Activated CD4-positive, alpha-beta memory T cell treated with anti-CD3 and anti-CD28 coated beads, Interleukin-2, amount 10 ng/mL, durations not matched to agents 7 days and 5 days (primary cell): ENCODE measurements at regions not wholly inside any gene's neighbourhood (a gene's known extent, or its start where the extent isn't known, plus 50 kb on each side); places are given as distances from the start of the nearest gene placed in this dataset.

Experiments used
- CTCF ChIA-PET: fragments of 350-600 bp; sonication (Branson Sonifier 250); formaldehyde crosslinking; loops from one replicate; lab custom pipeline; 2021; ENCODE audit warnings: antibody characterized with exemption, inconsistent platforms; lab: Charles Lee
- POLR2A ChIA-PET: fragments of 350-600 bp; sonication (Branson Sonifier 250); formaldehyde crosslinking; loops from one replicate; lab custom pipeline; 2021; ENCODE audit warnings: antibody characterized with exemption; lab: Charles Lee
- DNase-seq: peaks from one replicate; pipeline ENCODE4 v3.0.0-alpha.2; 2020
- H3K27ac Mint-ChIP-seq: one replicate; pipeline ENCODE4 v1.8.0; 2021; ENCODE audit warnings: mild to moderate bottlenecking, mixed read lengths
- H3K27me3 Mint-ChIP-seq: one replicate; pipeline ENCODE4 v1.8.0; 2021; ENCODE audit warnings: mixed read lengths
- H3K36me3 Mint-ChIP-seq: one replicate; pipeline ENCODE4 v1.8.0; 2021; ENCODE audit warnings: low read depth, mixed read lengths
- H3K4me1 Mint-ChIP-seq: one replicate; pipeline ENCODE4 v1.8.0; 2021; ENCODE audit warnings: mixed read lengths
- H3K4me3 Mint-ChIP-seq: one replicate; pipeline ENCODE4 v1.8.0; 2021; ENCODE audit warnings: mild to moderate bottlenecking, mixed read lengths
- H3K9me3 Mint-ChIP-seq: one replicate; pipeline ENCODE4 v1.8.0; 2021; ENCODE audit warnings: mixed read lengths

GRCh38 chr20:50264534-50265145 is 74.0 kb downstream of the CEBPB start:
- Mint-ChIP-seq H3K36me3 (no peaks in the 10 kb centered on the region), H3K4me3 (no peak overlapping the region), H3K27me3 (no peaks in the 10 kb centered on the region), H3K27ac (no peak overlapping the region), H3K9me3 (no peaks in the 10 kb centered on the region), H3K4me1 (peaks cover 30% of the 10 kb centered on the region)
- POLR2A ChIA-PET: no interaction called here
- DNase-seq: no peak
- CTCF ChIA-PET: no interaction called here

DNA sequence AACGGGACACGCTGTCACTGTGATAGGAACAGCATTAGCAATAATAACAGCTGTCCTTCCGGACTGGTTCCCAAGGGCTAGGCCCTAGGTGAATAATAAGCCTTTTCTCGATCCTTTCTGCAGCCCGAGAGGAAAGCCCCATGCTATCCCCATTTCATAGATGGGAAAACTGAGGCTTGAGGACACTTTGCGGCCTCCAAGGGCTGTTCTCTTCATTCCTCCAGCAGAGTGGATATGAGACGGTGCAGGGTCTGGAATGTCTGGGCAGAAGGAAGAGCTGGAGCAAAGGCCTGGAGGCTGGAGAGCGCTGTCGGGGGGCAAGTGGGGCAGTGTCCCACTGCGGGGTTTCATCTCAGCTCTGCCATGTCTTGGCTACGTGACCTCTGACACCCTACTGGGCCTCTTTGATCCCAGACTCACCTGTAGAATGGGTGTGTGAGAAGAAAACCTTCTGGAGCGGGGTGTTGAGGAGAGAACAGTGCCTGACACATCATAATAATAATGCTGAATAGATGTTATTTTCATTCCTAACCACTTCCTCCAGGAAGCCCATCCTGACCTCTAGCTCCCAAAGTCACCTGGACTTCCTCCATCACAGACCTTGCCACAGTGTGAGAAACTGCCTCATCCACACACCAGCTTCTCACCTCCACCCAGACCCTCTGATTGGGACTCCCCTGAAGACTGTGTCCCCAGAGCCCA is 74.8 kb downstream of the CEBPB start:
- Mint-ChIP-seq H3K4me1 (peaks cover 24% of the 10 kb centered on the region), H3K27me3 (peaks cover 2% of the 10 kb centered on the region), H3K36me3 (no peaks in the 10 kb centered on the region), H3K9me3 (no peaks in the 10 kb centered on the region), H3K27ac (no peak overlapping the region), H3K4me3 (no peak overlapping the region)
- ChIA-PET CTCF (no interaction called here), POLR2A (interaction anchor here (1.0 kb wide), 1 partner anchor 20 kb away, joined by 4 read pairs; no protein-coding TSS in a partner anchor)
- no peak for DNase-seq

GRCh38 chr20:50266293-50267040 is 75.8 kb downstream of the CEBPB start:
- Mint-ChIP-seq H3K4me3 (no peak overlapping the region), H3K9me3 (no peaks in the 10 kb centered on the region), H3K27me3 (peaks cover 12% of the 10 kb centered on the region), H3K36me3 (no peaks in the 10 kb centered on the region), H3K4me1 (peaks cover 22% of the 10 kb centered on the region), H3K27ac (no peak overlapping the region)
- ChIA-PET CTCF (no interaction called here), POLR2A (interaction anchor here (1.0 kb wide), 1 partner anchor 19 kb away, joined by 4 read pairs; no protein-coding TSS in a partner anchor)
- DNase-seq: no peak

- Mint-ChIP-seq H3K9me3 (no peaks in the 10 kb centered on the region), H3K36me3 (no peaks in the 10 kb centered on the region), H3K4me1 (peaks cover 24% of the 10 kb centered on the region), H3K27ac (no peak overlapping the region), H3K4me3 (no peak overlapping the region), H3K27me3 (peaks cover 14% of the 10 kb centered on the region)
- no peak for DNase-seq
- ChIA-PET CTCF (no interaction called here), POLR2A (no interaction called here)
These were observed 76.6 kb downstream of the CEBPB start for GRCh38 chr20:50267041-50267865.

DNA sequence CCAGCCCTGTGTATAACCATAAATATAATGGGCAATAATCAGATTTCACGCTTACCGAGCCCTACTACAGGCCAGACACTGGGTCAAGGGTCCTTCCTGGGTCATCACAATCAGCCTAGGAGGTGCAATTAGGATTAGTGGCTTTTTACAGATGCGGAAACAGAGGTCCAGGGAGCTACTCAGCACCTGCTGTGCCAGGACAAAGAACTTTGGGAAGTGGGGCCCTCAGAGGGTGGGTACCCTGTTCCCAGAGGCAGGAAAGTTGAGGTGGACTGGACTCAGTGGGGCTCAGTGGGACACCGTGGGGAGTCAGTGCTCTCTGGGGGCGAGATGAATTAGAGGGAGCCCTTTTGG is 77.2 kb downstream of the CEBPB start:
- peaks cover 25% of the 10 kb centered on the region for H3K4me1 Mint-ChIP-seq
- H3K4me3 Mint-ChIP-seq: no peak overlapping the region
- ChIA-PET CTCF (no interaction called here), POLR2A (no interaction called here)
- peaks cover 14% of the 10 kb centered on the region for H3K27me3 Mint-ChIP-seq
- no peaks in the 10 kb centered on the region for H3K9me3 Mint-ChIP-seq
- DNase-seq: no peak
- no peaks in the 10 kb centered on the region for H3K36me3 Mint-ChIP-seq
- no peak overlapping the region for H3K27ac Mint-ChIP-seq

- H3K36me3 Mint-ChIP-seq: no peaks in the 10 kb centered on the region
- ChIA-PET POLR2A (no interaction called here), CTCF (no interaction called here)
- H3K27ac Mint-ChIP-seq: no peak overlapping the region
- H3K4me3 Mint-ChIP-seq: no peak overlapping the region
- DNase-seq: no peak
- peaks cover 25% of the 10 kb centered on the region for H3K4me1 Mint-ChIP-seq
- peaks cover 14% of the 10 kb centered on the region for H3K27me3 Mint-ChIP-seq
- H3K9me3 Mint-ChIP-seq: no peaks in the 10 kb centered on the region
These were observed 78.7 kb downstream of the CEBPB start for GRCh38 chr20:50269091-50270033.

- H3K27me3 Mint-ChIP-seq: peaks cover 14% of the 10 kb centered on the region
- no peak for DNase-seq
- H3K4me3 Mint-ChIP-seq: no peak overlapping the region
- peaks cover 23% of the 10 kb centered on the region for H3K4me1 Mint-ChIP-seq
- H3K27ac Mint-ChIP-seq: no peak overlapping the region
- ChIA-PET POLR2A (no interaction called here), CTCF (no interaction called here)
- no peaks in the 10 kb centered on the region for H3K9me3 Mint-ChIP-seq
- H3K36me3 Mint-ChIP-seq: no peaks in the 10 kb centered on the region
These were observed 79.4 kb downstream of the CEBPB start for GRCh38 chr20:50270034-50270395.

- Mint-ChIP-seq H3K9me3 (no peaks in the 10 kb centered on the region), H3K4me1 (peaks cover 18% of the 10 kb centered on the region), H3K27me3 (peaks cover 14% of the 10 kb centered on the region), H3K4me3 (no peak overlapping the region), H3K36me3 (no peaks in the 10 kb centered on the region), H3K27ac (no peak overlapping the region)
- DNase-seq: no peak
- ChIA-PET POLR2A (no interaction called here), CTCF (no interaction called here)
These were observed 79.9 kb downstream of the CEBPB start for GRCh38 chr20:50270569-50270968.

DNA sequence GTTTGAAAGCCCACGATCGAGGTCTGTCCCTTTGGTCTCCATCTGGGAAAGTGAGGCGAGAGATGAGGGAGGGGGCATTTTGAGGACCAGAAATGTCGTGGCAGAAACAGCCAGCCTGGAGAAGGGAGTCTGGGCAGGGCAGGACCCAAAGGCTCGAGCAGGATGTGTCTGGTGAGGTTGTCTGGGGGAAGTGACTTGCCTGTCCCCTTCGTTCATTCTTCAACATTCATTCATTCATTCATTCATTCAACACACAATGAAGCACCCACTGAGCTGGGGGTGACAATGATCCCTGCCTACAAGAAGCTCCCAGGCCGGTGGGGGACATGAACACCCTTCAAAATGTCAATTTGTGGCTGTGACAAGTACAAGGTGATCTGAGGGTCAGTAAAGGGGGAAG is 80.5 kb downstream of the CEBPB start:
- ChIA-PET POLR2A (no interaction called here), CTCF (no interaction called here)
- Mint-ChIP-seq H3K36me3 (no peaks in the 10 kb centered on the region), H3K27ac (no peak overlapping the region), H3K4me1 (peaks cover 13% of the 10 kb centered on the region), H3K4me3 (no peak overlapping the region), H3K27me3 (peaks cover 14% of the 10 kb centered on the region), H3K9me3 (no peaks in the 10 kb centered on the region)
- no peak for DNase-seq

DNA sequence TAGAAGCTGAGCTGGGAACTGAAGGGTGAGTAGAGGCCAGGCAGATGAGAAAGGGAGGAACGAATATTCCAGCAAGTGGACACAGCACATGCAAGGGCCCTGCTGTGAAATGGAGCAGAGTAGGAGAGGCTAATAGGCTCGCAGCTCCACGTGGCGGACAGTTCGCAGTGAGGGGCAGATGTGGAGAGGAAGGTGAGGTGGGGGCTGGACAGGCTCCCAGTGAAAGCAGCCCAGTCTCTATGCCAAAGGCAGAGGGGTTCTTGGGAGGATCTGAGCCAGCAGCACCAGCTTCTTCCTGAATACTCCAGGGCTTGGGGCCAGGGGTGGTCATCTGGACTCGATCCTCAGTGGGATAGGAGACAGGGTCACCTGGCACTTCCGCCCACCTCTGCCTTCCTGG is 81.0 kb downstream of the CEBPB start:
- DNase-seq: no peak
- CTCF ChIA-PET: no interaction called here

DNA sequence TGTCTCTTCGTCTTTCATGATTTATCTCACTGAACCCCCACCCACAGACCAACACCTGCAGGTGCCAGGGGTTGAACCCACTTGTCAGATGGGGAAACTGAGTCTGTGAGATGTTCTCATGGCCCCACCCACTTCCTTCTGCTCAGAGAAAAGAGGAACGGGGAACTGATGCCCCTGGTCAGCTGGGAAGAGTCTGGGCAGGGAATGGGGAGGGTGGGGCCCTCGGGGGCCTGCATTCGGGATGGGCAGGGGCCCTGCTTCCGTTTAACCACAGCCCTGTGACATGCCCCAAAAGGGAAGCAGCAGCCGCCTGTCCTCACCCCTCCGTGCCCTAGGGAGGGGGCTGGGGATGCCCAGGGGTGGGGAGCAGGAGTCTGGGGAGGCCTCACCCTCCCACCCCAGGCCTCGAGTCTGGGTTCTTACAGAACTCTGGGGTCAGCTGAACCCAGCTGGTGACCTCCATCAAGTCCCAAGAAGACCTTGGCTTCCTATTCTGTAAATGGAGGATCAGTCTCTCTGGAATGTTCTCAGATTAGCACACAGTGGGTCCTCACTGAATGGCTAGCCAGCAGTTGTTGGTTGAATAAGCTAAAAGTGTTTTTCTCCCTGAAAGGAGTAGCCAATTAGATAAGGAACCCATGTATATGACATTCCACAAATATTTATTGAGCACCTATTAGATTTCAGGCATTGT is 81.5 kb downstream of the CEBPB start:
- H3K9me3 Mint-ChIP-seq: no peaks in the 10 kb centered on the region
- H3K36me3 Mint-ChIP-seq: no peaks in the 10 kb centered on the region

More for the DNA sequence above, 81.0 kb downstream of the CEBPB start:
- Mint-ChIP-seq H3K27me3 (peaks cover 14% of the 10 kb centered on the region), H3K9me3 (no peaks in the 10 kb centered on the region), H3K27ac (no peak overlapping the region), H3K4me3 (no peak overlapping the region), H3K36me3 (no peaks in the 10 kb centered on the region), H3K4me1 (peaks cover 10% of the 10 kb centered on the region)
- POLR2A ChIA-PET: no interaction called here

More for the DNA sequence above, 81.5 kb downstream of the CEBPB start:
- no peak for DNase-seq
- peaks cover 14% of the 10 kb centered on the region for H3K27me3 Mint-ChIP-seq
- peaks cover 10% of the 10 kb centered on the region for H3K4me1 Mint-ChIP-seq
- H3K4me3 Mint-ChIP-seq: no peak overlapping the region
- no peak overlapping the region for H3K27ac Mint-ChIP-seq
- POLR2A ChIA-PET: no interaction called here
- CTCF ChIA-PET: no interaction called here
